B cell (primary cell): ENCODE measurements at regions not wholly inside any gene's neighbourhood (a gene's known extent, or its start where the extent isn't known, plus 50 kb on each side); places are given as distances from the start of the nearest gene placed in this dataset.

ENCODE experiments used
- CTCF ChIP-seq: fragments of 200-600 bp; IDR thresholded peaks from one replicate; pipeline ENCODE4 v1.8.0; 2022; ENCODE audit warnings: antibody characterized with exemption, mild to moderate bottlenecking
- EZH2 ChIP-seq: IDR thresholded peaks from 2 replicates; pipeline ENCODE4 v1.6.1; 2012; ENCODE audit warnings: borderline replicate concordance, low read depth, mild to moderate bottlenecking, moderate library complexity, low read length; ENCODE audit not compliant: insufficient read depth, poor library complexity, severe bottlenecking

- TF ChIP-seq CTCF (no peak), EZH2 (no peak)
These were observed 165.6 kb upstream of the BOD1L1 start for GRCh38 chr4:13793020-13793710.
